Left lobe of liver (tissue), 2 donors: ENCODE measurements at regions not wholly inside any gene's neighbourhood (a gene's known extent, or its start where the extent isn't known, plus 50 kb on each side); places are given as distances from the start of the nearest gene placed in this dataset.
"Not testable (repeated sequence)": the region's sequence is repeated elsewhere in the genome, so short reads cannot be mapped to it uniquely, and the experiment has no call there.

Experiments used
- ATAC-seq: fragments of 200-7000 bp; cut with Tn5 transposase; one replicate; pipeline ENCODE4 v1.9.1; 2020; ENCODE audit warnings: mild to moderate bottlenecking, moderate library complexity
- DNase-seq: peaks from one replicate; pipeline ENCODE4 v3.0.0-alpha.2; 2020; ENCODE audit warnings: low spot score
- donor health status: DM: no; HTN: no; CAD: no; lungs with moderate emphysema.
- donor health status: DM: no; HTN: yes; CAD: no.

DNA sequence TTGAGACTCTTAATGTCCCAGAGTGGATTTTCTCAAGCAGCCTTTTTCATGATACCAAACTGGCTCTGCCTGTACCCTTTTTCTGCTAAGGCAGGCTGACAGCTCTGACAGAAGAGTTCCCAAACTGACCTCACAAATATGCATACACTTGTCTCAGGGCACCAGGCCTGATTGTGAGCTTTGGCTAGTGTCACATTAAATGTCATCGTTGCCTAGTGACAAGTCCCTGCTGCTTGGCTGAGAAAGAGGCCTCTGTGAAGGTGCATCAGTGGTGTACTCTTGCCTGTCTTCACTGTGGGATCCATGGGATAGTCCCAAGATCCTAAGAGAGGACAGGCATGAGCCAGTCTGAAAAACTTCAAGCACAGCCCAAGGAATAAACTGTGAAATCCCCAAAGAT is 68.8 kb downstream of the RBMY1J start:
- ATAC-seq, DNase-seq: not testable (repeated sequence)

DNA sequence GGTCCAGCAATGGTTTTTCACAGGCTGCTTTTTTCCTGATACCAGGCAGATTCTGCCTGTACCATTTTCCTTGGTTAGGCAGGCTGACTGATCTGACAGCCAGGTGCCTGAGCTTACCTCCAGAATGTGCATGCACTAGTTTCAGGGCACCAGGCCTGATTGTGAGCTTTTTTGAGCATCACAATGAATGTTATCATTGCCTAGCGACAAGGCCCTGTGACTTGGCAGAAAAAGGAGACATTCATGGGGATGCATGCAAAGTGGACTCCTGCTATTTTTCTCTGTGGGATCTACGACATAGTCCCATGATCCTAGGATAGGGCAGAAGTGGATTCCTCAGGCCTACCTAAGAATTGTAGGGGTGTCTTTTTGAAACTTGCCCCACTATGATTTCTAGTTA is 74.6 kb downstream of the RBMY1J start:
- not testable (repeated sequence) for DNase-seq, ATAC-seq

DNA sequence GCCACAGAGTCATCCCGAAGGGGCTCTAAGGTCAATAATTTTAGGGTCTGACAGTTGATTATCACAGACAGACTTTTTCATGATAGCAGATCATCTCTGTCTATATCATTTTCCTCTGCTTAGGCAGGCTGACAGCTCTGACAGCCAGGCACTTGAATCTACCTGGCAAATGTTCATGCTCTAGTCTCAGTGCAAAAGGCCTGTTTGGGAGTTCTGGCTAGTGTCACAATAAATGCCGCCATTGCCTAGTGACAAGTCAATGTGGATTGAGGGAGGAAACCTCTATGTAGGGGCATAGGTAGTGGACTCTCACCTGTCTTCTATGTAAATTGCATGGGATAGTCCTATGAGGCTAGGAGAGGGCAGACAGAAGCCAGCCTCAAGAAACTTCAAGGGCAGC is 81.3 kb downstream of the RBMY1J start:
- not testable (repeated sequence) for ATAC-seq

DNA sequence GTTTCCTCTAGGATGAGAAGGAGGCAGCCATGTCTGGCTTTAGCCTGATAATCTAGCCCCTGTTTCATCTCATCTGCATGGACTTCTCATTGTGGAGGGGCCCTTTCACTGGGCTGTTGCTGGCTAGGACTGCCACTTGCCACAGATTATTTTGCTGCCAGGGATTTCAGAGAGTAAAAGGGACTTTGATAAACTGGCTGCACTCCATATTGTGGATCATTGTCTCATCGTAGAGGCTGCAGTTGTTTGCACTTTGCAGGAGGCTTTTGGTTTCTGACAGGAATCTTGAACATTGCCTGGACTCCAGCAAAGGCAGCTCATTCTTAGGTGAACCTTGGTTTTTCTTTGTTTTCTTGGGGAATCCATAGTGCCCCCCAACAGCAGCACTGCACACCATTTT is 85.5 kb downstream of the RBMY1J start:
- ATAC-seq = peak; percentile 85
- DNase-seq = not testable (repeated sequence)

More for the DNA sequence above, 81.3 kb downstream of the RBMY1J start:
- DNase-seq = not testable (repeated sequence)

DNA sequence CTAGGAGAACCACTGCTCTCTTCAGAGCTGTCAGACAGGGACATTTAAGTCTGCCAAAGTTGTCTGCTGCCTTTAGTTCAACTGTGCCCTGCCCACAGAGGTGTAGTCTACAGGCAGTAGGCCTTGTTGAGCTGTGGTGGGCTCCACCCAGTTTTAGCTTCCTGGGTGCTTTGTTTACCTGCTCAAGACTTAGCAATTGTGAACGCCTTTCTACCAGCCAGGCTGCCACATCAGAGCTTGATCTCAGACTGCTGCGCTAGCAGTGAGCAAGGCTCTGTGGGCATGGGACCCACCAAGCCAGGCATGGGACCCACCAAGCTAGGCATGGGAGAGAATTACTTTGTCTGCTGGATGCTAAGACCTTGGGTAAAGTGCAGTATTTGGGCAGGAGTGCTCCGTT is 96.5 kb downstream of the RBMY1J start:
- ATAC-seq, DNase-seq: not testable (repeated sequence)

DNA sequence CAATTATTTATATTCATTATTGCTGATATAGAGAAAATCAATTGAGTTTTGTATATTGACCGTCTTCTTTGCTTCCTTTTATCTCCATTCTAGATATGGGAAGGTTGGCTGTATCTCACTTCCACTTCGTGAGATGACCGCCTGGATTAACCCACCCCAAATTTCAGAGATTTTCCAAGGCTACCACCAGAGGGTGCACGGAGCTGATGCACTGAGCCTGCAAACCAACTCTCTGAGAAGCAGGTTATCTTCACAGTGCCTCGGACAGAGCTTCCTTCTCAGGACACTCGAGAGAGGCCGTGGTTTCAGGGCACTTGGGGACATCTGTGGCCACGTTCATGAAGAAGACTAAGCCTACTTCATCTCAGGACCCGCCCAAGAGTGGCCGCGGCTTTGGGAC is 110.5 kb downstream of the RBMY1J start:
- DNase-seq = not testable (repeated sequence)
- peak; percentile 44 for ATAC-seq

DNA sequence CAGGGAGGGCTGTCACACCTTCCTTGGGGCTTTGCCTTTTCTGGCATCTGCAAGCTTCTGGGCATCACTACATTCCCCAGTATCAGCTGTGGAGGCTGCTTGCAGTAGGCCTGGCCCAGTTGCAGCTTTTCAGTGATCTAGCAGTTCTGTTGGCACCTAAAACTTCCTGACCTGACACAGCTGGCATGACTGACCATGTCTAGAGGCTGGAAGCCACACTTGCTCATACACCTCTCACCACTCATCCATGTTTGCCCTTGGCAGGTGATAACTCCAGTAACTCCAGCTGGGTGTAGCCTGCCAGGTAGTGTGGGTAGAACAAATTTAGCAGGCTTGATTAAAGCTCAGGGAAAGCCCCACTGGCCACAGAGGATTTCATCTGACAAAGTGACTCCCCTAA is 122.6 kb downstream of the RBMY1J start:
- ATAC-seq, DNase-seq: not testable (repeated sequence)

DNA sequence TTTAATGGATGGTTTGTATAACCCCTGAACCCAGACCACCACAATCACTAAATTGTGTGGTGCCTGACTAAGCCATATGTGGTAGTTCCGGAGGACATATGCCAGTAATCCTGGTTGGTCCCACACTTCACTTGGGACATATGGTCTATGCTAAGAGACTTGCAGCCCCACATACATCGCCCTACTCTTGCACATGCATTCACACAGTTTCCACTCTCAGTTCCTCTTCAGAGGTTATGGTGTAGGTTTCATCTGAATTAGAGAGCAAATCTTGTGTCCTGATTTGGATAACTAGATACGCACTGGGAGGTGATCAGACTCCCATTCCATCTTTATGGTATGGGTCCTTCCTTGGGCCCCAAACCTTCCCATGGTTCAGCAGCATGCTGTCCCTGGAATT is 169.8 kb downstream of the RBMY1J start:
- ATAC-seq = not testable (repeated sequence)

DNA sequence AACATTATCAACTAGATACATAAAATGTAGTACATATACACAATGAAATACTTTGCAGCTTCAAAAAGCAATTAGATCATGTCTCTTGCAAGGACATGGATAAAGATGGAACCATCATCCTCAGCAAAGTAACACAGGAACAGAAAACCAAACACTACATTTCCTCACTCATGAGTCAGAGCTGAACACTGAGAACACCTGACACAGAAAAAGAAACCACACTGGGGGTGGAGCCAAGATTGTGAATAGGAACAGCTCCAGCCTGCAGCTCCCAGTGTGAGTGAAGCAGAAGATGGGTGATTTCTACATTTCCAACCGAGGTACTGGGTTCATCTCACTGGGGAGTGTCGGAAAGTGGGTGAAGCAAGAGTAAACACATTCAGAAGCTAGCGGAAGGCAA is 195.6 kb downstream of the RBMY1J start:
- not testable (repeated sequence) for ATAC-seq, DNase-seq

More for the DNA sequence above, 169.8 kb downstream of the RBMY1J start:
- DNase-seq = not testable (repeated sequence)

DNA sequence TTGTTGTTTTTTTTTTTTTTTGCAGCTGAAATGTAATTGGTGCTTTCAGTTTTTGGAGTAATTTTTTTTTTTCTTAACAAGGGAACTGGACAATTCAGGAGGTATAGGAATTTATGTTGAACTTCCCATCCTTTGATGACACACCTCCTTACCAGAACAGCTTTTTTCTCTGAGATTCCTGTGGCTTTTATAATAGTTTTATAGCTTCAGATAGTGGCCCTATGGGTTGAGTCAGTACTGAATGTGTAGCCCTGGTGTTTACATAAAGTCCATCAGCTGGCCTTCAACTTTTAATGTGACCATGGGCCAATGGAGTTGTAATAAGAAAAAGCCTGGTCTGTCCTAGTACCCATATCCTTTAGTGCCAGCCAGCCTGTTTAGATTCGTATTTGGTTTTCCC is 201.8 kb downstream of the RBMY1J start:
- ATAC-seq, DNase-seq: not testable (repeated sequence)

DNA sequence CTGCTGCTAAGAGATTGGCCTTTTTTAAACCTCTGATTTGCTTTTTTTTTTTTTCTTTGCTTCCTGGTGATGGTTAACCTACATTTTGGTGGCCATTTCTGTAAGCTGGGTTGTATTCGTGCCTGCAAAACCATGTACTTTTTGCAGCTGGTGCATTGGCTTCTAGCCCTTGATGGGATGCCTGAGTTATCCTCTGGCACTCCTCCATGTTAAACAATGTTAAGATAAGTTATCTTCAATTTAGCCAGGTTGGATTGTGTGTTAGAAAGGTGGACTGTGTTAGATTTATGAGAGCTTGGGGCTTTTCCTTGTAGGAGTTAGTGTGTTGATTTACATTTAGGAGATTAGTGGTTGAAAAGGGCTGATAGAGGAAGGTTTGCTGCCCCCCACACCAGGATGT is 202.4 kb downstream of the RBMY1J start:
- ATAC-seq, DNase-seq: not testable (repeated sequence)

DNA sequence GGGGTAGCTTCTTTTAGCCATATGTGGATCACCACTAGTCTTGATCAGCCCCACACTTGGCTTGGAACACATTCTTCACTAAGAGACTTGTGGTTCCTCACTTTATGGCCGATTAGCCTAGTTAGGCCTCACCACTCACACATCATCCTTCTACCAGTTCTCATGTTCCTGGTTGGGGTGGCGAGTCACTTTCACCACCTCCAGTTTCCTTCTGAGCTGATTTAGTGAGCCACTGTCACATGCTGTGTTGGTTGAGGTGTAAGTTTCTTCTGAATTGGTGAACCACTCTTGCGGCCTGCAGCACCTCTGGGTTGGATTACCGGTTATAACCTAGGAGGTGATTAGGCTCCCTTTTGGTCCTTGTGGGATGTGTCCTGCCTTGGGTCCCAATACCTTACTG is 203.7 kb downstream of the RBMY1J start:
- not testable (repeated sequence) for ATAC-seq, DNase-seq

DNA sequence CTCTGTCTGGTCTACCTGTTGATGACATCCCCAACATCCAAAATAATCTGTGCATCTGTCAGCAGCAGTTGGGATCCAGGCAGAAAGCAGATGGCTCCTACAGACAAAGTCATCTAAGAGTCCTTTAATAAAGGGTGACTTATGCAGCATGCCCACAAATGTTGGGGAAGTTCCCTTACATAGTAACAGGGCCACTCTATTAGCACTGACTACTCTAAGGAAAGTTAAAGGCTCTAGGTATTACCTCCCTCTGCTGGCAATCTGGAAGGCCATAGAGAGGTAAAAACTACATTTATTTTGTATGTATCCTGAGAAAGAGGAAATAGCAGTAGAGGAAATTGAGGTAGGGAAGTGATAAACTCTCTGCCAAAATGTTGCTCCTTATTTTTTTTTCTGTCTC is 209.6 kb downstream of the RBMY1J start:
- ATAC-seq, DNase-seq: not testable (repeated sequence)
